ENCODE measurements at regions not wholly inside any gene's neighbourhood (a gene's known extent, or its start where the extent isn't known, plus 50 kb on each side); places are given as distances from the start of the nearest gene placed in this dataset.

GRCh38 chr10:22849077-22849805, 78.6 kb upstream of the ARMC3 start:
- Histone ChIP-seq H3K9ac (ENCODE audit: low read length) (no peak overlapping the region), H3K27ac (ENCODE audit: low read length) (no peak overlapping the region), H2AFZ (ENCODE audit: low read length) (no peak overlapping the region; the same call in 1 of the 2 replicates), H3K27me3 (ENCODE audit: low read length) (no peaks in the 10 kb centered on the region), H3K4me2 (ENCODE audit: low read depth, low read length, poor library complexity, severe bottlenecking) (no peak overlapping the region), H3K36me3 (ENCODE audit: insufficient read depth, low read length) (no peaks in the 10 kb centered on the region), H3K9me3 (ENCODE audit: low read length) (no peaks in the 10 kb centered on the region), H3K4me3 (ENCODE audit: low read length) (no peak overlapping the region), H3K9me2 (replicated peaks; ENCODE audit: insufficient read depth, low read length) (no peaks in the 10 kb centered on the region), H3K79me2 (ENCODE audit: low read length) (no peaks in the 10 kb centered on the region), H3K4me1 (ENCODE audit: low read length) (0 out of 2 replicates have a peak, but pooled peaks cover 2% of the 10 kb centered on the region), H4K20me1 (ENCODE audit: insufficient read depth, low read depth, low read length) (no peaks in the 10 kb centered on the region)
- no peak for DNase-seq

GRCh38 chr10:22848509-22848908, 79.3 kb upstream of the ARMC3 start:
- no peak overlapping the region for H3K4me2 ChIP-seq (ENCODE audit: low read depth, low read length, poor library complexity, severe bottlenecking)
- H4K20me1 ChIP-seq (ENCODE audit: insufficient read depth, low read depth, low read length), result no peaks in the 10 kb centered on the region
- no peak for DNase-seq
- no peak overlapping the region for H3K9ac ChIP-seq (ENCODE audit: low read length)
- H3K4me3 ChIP-seq (ENCODE audit: low read length), result no peak overlapping the region
- H2AFZ ChIP-seq (ENCODE audit: low read length), result no peak overlapping the region
- H3K4me1 ChIP-seq (ENCODE audit: low read length), result 0 out of 2 replicates have a peak, but pooled peaks cover 2% of the 10 kb centered on the region
- H3K27me3 ChIP-seq (ENCODE audit: low read length), result no peaks in the 10 kb centered on the region
- no peaks in the 10 kb centered on the region for H3K79me2 ChIP-seq (ENCODE audit: low read length)
- no peaks in the 10 kb centered on the region for H3K9me3 ChIP-seq (ENCODE audit: low read length)
- H3K27ac ChIP-seq (ENCODE audit: low read length), result no peak overlapping the region
- no peaks in the 10 kb centered on the region for H3K9me2 ChIP-seq (replicated peaks; ENCODE audit: insufficient read depth, low read length)
- H3K36me3 ChIP-seq (ENCODE audit: insufficient read depth, low read length), result no peaks in the 10 kb centered on the region

GRCh38 chr10:22846294-22846693, 81.6 kb upstream of the ARMC3 start:
- Histone ChIP-seq H3K9me2 (replicated peaks; ENCODE audit: insufficient read depth, low read length) (no peaks in the 10 kb centered on the region), H4K20me1 (ENCODE audit: insufficient read depth, low read depth, low read length) (no peaks in the 10 kb centered on the region), H3K9ac (ENCODE audit: low read length) (no peak overlapping the region), H3K36me3 (ENCODE audit: insufficient read depth, low read length) (no peaks in the 10 kb centered on the region), H3K4me1 (ENCODE audit: low read length) (0 out of 2 replicates have a peak, but pooled peaks cover 2% of the 10 kb centered on the region), H3K27me3 (ENCODE audit: low read length) (no peaks in the 10 kb centered on the region), H3K79me2 (ENCODE audit: low read length) (no peaks in the 10 kb centered on the region), H2AFZ (ENCODE audit: low read length) (no peak overlapping the region), H3K4me3 (ENCODE audit: low read length) (no peak overlapping the region), H3K4me2 (ENCODE audit: low read depth, low read length, poor library complexity, severe bottlenecking) (no peak overlapping the region), H3K9me3 (ENCODE audit: low read length) (no peaks in the 10 kb centered on the region), H3K27ac (ENCODE audit: low read length) (no peak overlapping the region)
- DNase-seq, result no peak

- H3K9me2 ChIP-seq (replicated peaks; ENCODE audit: insufficient read depth, low read length), result no peaks in the 10 kb centered on the region
- H4K20me1 ChIP-seq (ENCODE audit: insufficient read depth, low read depth, low read length), result no peaks in the 10 kb centered on the region
- H3K27me3 ChIP-seq (ENCODE audit: low read length), result no peaks in the 10 kb centered on the region
- no peaks in the 10 kb centered on the region for H3K79me2 ChIP-seq (ENCODE audit: low read length)
- H3K9me3 ChIP-seq (ENCODE audit: low read length), result no peaks in the 10 kb centered on the region
- no peak overlapping the region for H3K9ac ChIP-seq (ENCODE audit: low read length)
- no peaks in the 10 kb centered on the region for H3K36me3 ChIP-seq (ENCODE audit: insufficient read depth, low read length)
- no peak overlapping the region for H3K27ac ChIP-seq (ENCODE audit: low read length)
- no peak for DNase-seq
- H3K4me1 ChIP-seq (ENCODE audit: low read length), result no peaks in the 10 kb centered on the region
- no peak overlapping the region for H3K4me3 ChIP-seq (ENCODE audit: low read length)
- H2AFZ ChIP-seq (ENCODE audit: low read length), result no peak overlapping the region
- H3K4me2 ChIP-seq (ENCODE audit: low read depth, low read length, poor library complexity, severe bottlenecking), result no peak overlapping the region
Observed at GRCh38 chr10:22839639-22840038, 88.2 kb upstream of the ARMC3 start.

- Histone ChIP-seq H3K9me3 (ENCODE audit: low read length) (no peaks in the 10 kb centered on the region), H3K27ac (ENCODE audit: low read length) (no peak overlapping the region), H3K4me2 (ENCODE audit: low read depth, low read length, poor library complexity, severe bottlenecking) (no peak overlapping the region), H3K36me3 (ENCODE audit: insufficient read depth, low read length) (no peaks in the 10 kb centered on the region), H3K9me2 (replicated peaks; ENCODE audit: insufficient read depth, low read length) (no peaks in the 10 kb centered on the region), H3K27me3 (ENCODE audit: low read length) (no peaks in the 10 kb centered on the region), H4K20me1 (ENCODE audit: insufficient read depth, low read depth, low read length) (no peaks in the 10 kb centered on the region), H2AFZ (ENCODE audit: low read length) (no peak overlapping the region), H3K4me1 (ENCODE audit: low read length) (no peaks in the 10 kb centered on the region), H3K9ac (ENCODE audit: low read length) (no peak overlapping the region), H3K79me2 (ENCODE audit: low read length) (no peaks in the 10 kb centered on the region), H3K4me3 (ENCODE audit: low read length) (no peak overlapping the region)
- DNase-seq, result no peak
Observed at GRCh38 chr10:22837771-22838170, 90.1 kb upstream of the ARMC3 start.

GRCh38 chr10:22837351-22837750, 90.5 kb upstream of the ARMC3 start:
- H4K20me1 ChIP-seq (ENCODE audit: insufficient read depth, low read depth, low read length), result no peaks in the 10 kb centered on the region
- no peaks in the 10 kb centered on the region for H3K79me2 ChIP-seq (ENCODE audit: low read length)
- no peak overlapping the region for H3K4me2 ChIP-seq (ENCODE audit: low read depth, low read length, poor library complexity, severe bottlenecking)
- H3K9ac ChIP-seq (ENCODE audit: low read length), result no peak overlapping the region
- no peaks in the 10 kb centered on the region for H3K9me3 ChIP-seq (ENCODE audit: low read length)
- no peaks in the 10 kb centered on the region for H3K4me1 ChIP-seq (ENCODE audit: low read length)
- H3K27me3 ChIP-seq (ENCODE audit: low read length), result no peaks in the 10 kb centered on the region
- H3K9me2 ChIP-seq (replicated peaks; ENCODE audit: insufficient read depth, low read length), result no peaks in the 10 kb centered on the region
- no peaks in the 10 kb centered on the region for H3K36me3 ChIP-seq (ENCODE audit: insufficient read depth, low read length)
- H3K27ac ChIP-seq (ENCODE audit: low read length), result no peak overlapping the region
- H3K4me3 ChIP-seq (ENCODE audit: low read length), result no peak overlapping the region
- no peak for DNase-seq
- no peak overlapping the region for H2AFZ ChIP-seq (ENCODE audit: low read length)

GRCh38 chr10:22834471-22834870, 93.4 kb upstream of the ARMC3 start:
- no peak overlapping the region for H3K9ac ChIP-seq (ENCODE audit: low read length)

GRCh38 chr10:22833781-22834180, 94.1 kb upstream of the ARMC3 start:
- Histone ChIP-seq H4K20me1 (ENCODE audit: insufficient read depth, low read depth, low read length) (no peaks in the 10 kb centered on the region), H2AFZ (ENCODE audit: low read length) (no peak overlapping the region), H3K27me3 (ENCODE audit: low read length) (no peaks in the 10 kb centered on the region)

More at GRCh38 chr10:22834471-22834870, 93.4 kb upstream of the ARMC3 start:
- DNase-seq, result no peak
- H3K9me2 ChIP-seq (replicated peaks; ENCODE audit: insufficient read depth, low read length), result no peaks in the 10 kb centered on the region
- no peak overlapping the region for H3K4me2 ChIP-seq (ENCODE audit: low read depth, low read length, poor library complexity, severe bottlenecking)
- H3K79me2 ChIP-seq (ENCODE audit: low read length), result no peaks in the 10 kb centered on the region
- H3K27ac ChIP-seq (ENCODE audit: low read length), result no peak overlapping the region
- H3K27me3 ChIP-seq (ENCODE audit: low read length), result no peaks in the 10 kb centered on the region
- no peak overlapping the region for H3K4me3 ChIP-seq (ENCODE audit: low read length)
- no peaks in the 10 kb centered on the region for H3K36me3 ChIP-seq (ENCODE audit: insufficient read depth, low read length)
- H4K20me1 ChIP-seq (ENCODE audit: insufficient read depth, low read depth, low read length), result no peaks in the 10 kb centered on the region
- H2AFZ ChIP-seq (ENCODE audit: low read length), result no peak overlapping the region
- H3K4me1 ChIP-seq (ENCODE audit: low read length), result no peaks in the 10 kb centered on the region
- no peaks in the 10 kb centered on the region for H3K9me3 ChIP-seq (ENCODE audit: low read length)

More at GRCh38 chr10:22833781-22834180, 94.1 kb upstream of the ARMC3 start:
- Histone ChIP-seq H3K36me3 (ENCODE audit: insufficient read depth, low read length) (no peaks in the 10 kb centered on the region), H3K27ac (ENCODE audit: low read length) (no peak overlapping the region), H3K9ac (ENCODE audit: low read length) (no peak overlapping the region), H3K9me2 (replicated peaks; ENCODE audit: insufficient read depth, low read length) (no peaks in the 10 kb centered on the region), H3K4me2 (ENCODE audit: low read depth, low read length, poor library complexity, severe bottlenecking) (no peak overlapping the region), H3K4me3 (ENCODE audit: low read length) (no peak overlapping the region), H3K9me3 (ENCODE audit: low read length) (no peaks in the 10 kb centered on the region), H3K4me1 (ENCODE audit: low read length) (no peaks in the 10 kb centered on the region), H3K79me2 (ENCODE audit: low read length) (no peaks in the 10 kb centered on the region)
- no peak for DNase-seq
